AG20443 (cell line): ENCODE measurements at regions not wholly inside any gene's neighbourhood (a gene's known extent, or its start where the extent isn't known, plus 50 kb on each side); places are given as distances from the start of the nearest gene placed in this dataset.
A peak's percentile ranks its signal among the peaks of the same experiment; 100 is the strongest.

ENCODE experiments used
- DNase-seq: peaks from one replicate; pipeline ENCODE4 v3.0.0; 2012; ENCODE audit warnings: low spot score, mixed read lengths

- no peak for DNase-seq
Observed at GRCh38 chr5:68161156-68161555, 54.4 kb upstream of the PIK3R1 start.

- DNase-seq, result no peak
Observed at GRCh38 chr5:68159224-68159951, 56.2 kb upstream of the PIK3R1 start.

GRCh38 chr5:68155940-68156339 lies 59.6 kb upstream of the PIK3R1 start:
- no peak for DNase-seq

- no peak for DNase-seq
Observed at GRCh38 chr5:68154119-68154857, 61.3 kb upstream of the PIK3R1 start.

- DNase-seq, result no peak
Observed at GRCh38 chr5:68151812-68152211, 63.7 kb upstream of the PIK3R1 start.

- DNase-seq, result peak; percentile 40
Observed at GRCh38 chr5:68149189-68149588, 66.4 kb upstream of the PIK3R1 start.

GRCh38 chr5:68148096-68148495 lies 67.5 kb upstream of the PIK3R1 start:
- no peak for DNase-seq

- no peak for DNase-seq
Observed at GRCh38 chr5:68147659-68148058, 67.9 kb upstream of the PIK3R1 start.

GRCh38 chr5:68141494-68141893 lies 74.1 kb upstream of the PIK3R1 start:
- DNase-seq, result peak; percentile 29

- no peak for DNase-seq
Observed at GRCh38 chr5:68140763-68141162, 74.8 kb upstream of the PIK3R1 start.

- DNase-seq, result no peak
Observed at GRCh38 chr5:68139611-68140441, 75.7 kb upstream of the PIK3R1 start.

GRCh38 chr5:68137511-68138140 lies 77.9 kb upstream of the PIK3R1 start:
- DNase-seq, result peak; percentile 67

GRCh38 chr5:68134669-68135313 lies 80.8 kb upstream of the PIK3R1 start:
- no peak for DNase-seq

- no peak for DNase-seq
Observed at GRCh38 chr5:68134033-68134668, 81.4 kb upstream of the PIK3R1 start.

- DNase-seq, result no peak
Observed at GRCh38 chr5:68130253-68130652, 85.3 kb upstream of the PIK3R1 start.

GRCh38 chr5:68129364-68129763 lies 86.2 kb upstream of the PIK3R1 start:
- DNase-seq, result no peak

- DNase-seq, result peak; percentile 14
Observed at GRCh38 chr5:68126886-68127285, 88.7 kb upstream of the PIK3R1 start.

GRCh38 chr5:68122439-68123328 lies 92.9 kb upstream of the PIK3R1 start:
- no peak for DNase-seq

- no peak for DNase-seq
Observed at GRCh38 chr5:68116868-68117411, 98.6 kb upstream of the PIK3R1 start.

GRCh38 chr5:68116408-68116807 lies 99.1 kb upstream of the PIK3R1 start:
- DNase-seq, result no peak
